ENCODE measurements at regions not wholly inside any gene's neighbourhood (a gene's known extent, or its start where the extent isn't known, plus 50 kb on each side); places are given as distances from the start of the nearest gene placed in this dataset.

- Histone ChIP-seq H3K4me3 (no peak overlapping the region), H3K4me1 (replicated peaks) (no peaks in the 10 kb centered on the region), H3K27me3 (replicated peaks; ENCODE audit: insufficient read depth) (no peaks in the 10 kb centered on the region), H3K9me3 (no peaks in the 10 kb centered on the region), H3K36me3 (no peaks in the 10 kb centered on the region), H3K27ac (no peak overlapping the region)
- TF ChIP-seq POLR2AphosphoS5 (IDR thresholded peaks at IDR 0.05), result no peak
- TF ChIP-seq CTCF (IDR thresholded peaks at IDR 0.05), result no peak
- TF ChIP-seq POLR2A (IDR thresholded peaks at IDR 0.05), result no peak
- WGBS, result 63% methylated on average over 4 of the region's 4 CpGs
- no peak for DNase-seq (ENCODE audit: low spot score)
- intact Hi-C loops (cut with DNase I), result no loop called here
Measured at GRCh38 chr3:6601374-6601773, 259.5 kb upstream of the GRM7 start.

- Histone ChIP-seq H3K9me3 (no peaks in the 10 kb centered on the region), H3K27me3 (replicated peaks; ENCODE audit: insufficient read depth) (no peaks in the 10 kb centered on the region), H3K27ac (no peak overlapping the region), H3K4me3 (no peak overlapping the region), H3K36me3 (no peaks in the 10 kb centered on the region), H3K4me1 (replicated peaks) (no peaks in the 10 kb centered on the region)
- intact Hi-C loops (cut with DNase I), result no loop called here
- DNase-seq (ENCODE audit: low spot score), result no peak
- TF ChIP-seq CTCF (IDR thresholded peaks at IDR 0.05) (no peak), POLR2A (IDR thresholded peaks at IDR 0.05) (no peak), POLR2AphosphoS5 (IDR thresholded peaks at IDR 0.05) (no peak)
Measured at GRCh38 chr3:6602329-6602728, 258.6 kb upstream of the GRM7 start.

GRCh38 chr3:6605227-6605626, 255.7 kb upstream of the GRM7 start:
- intact Hi-C loops (cut with DNase I), result no loop called here
- Histone ChIP-seq H3K36me3 (no peaks in the 10 kb centered on the region), H3K4me1 (replicated peaks) (no peaks in the 10 kb centered on the region), H3K9me3 (no peaks in the 10 kb centered on the region), H3K27me3 (replicated peaks; ENCODE audit: insufficient read depth) (no peaks in the 10 kb centered on the region), H3K4me3 (no peak overlapping the region), H3K27ac (no peak overlapping the region)
- TF ChIP-seq POLR2A (IDR thresholded peaks at IDR 0.05), result no peak
- TF ChIP-seq CTCF (IDR thresholded peaks at IDR 0.05), result no peak
- TF ChIP-seq POLR2AphosphoS5 (IDR thresholded peaks at IDR 0.05), result no peak
- DNase-seq (ENCODE audit: low spot score), result no peak
- WGBS, result 69% methylated on average over 3 of the region's 3 CpGs

- intact Hi-C loops (cut with DNase I), result no loop called here
- 85% methylated on average over 4 of the region's 4 CpGs for WGBS
- Histone ChIP-seq H3K9me3 (no peaks in the 10 kb centered on the region), H3K4me1 (replicated peaks) (no peaks in the 10 kb centered on the region), H3K27ac (no peak overlapping the region), H3K27me3 (replicated peaks; ENCODE audit: insufficient read depth) (no peaks in the 10 kb centered on the region), H3K36me3 (no peaks in the 10 kb centered on the region), H3K4me3 (no peak overlapping the region)
- no peak for DNase-seq (ENCODE audit: low spot score)
- TF ChIP-seq POLR2A (IDR thresholded peaks at IDR 0.05) (no peak), CTCF (IDR thresholded peaks at IDR 0.05) (no peak), POLR2AphosphoS5 (IDR thresholded peaks at IDR 0.05) (no peak)
Measured at GRCh38 chr3:6608843-6609242, 252.1 kb upstream of the GRM7 start.

- no peaks in the 10 kb centered on the region for H3K9me3 ChIP-seq
- no peaks in the 10 kb centered on the region for H3K27me3 ChIP-seq (replicated peaks; ENCODE audit: insufficient read depth)
- TF ChIP-seq POLR2AphosphoS5 (IDR thresholded peaks at IDR 0.05) (no peak), CTCF (IDR thresholded peaks at IDR 0.05) (no peak), POLR2A (IDR thresholded peaks at IDR 0.05) (no peak)
- H3K27ac ChIP-seq, result no peak overlapping the region
- H3K36me3 ChIP-seq, result no peaks in the 10 kb centered on the region
- no peak for DNase-seq (ENCODE audit: low spot score)
- intact Hi-C loops (cut with DNase I), result no loop called here
- 60% methylated on average over 4 of the region's 4 CpGs for WGBS
- no peaks in the 10 kb centered on the region for H3K4me1 ChIP-seq (replicated peaks)
- H3K4me3 ChIP-seq, result no peak overlapping the region
Measured at GRCh38 chr3:6612034-6612616, 248.8 kb upstream of the GRM7 start.

Measured in prostate gland (tissue), 2 donors.